Peyer's patch (tissue), 4 donors: ENCODE measurements at regions not wholly inside any gene's neighbourhood (a gene's known extent, or its start where the extent isn't known, plus 50 kb on each side); places are given as distances from the start of the nearest gene placed in this dataset.

Source experiments
- DNase-seq, 3 donors: peaks; one replicate each; pipeline ENCODE4 v3.0.0-alpha.2; 2017 to 2019
- H3K27ac ChIP-seq, 4 donors: fragments of 200-600 bp; sonication (generic); one replicate each; pipeline ENCODE4 v1.5.1; 2016 to 2019
- H3K27me3 ChIP-seq, 2 donors: fragments of 200-600 bp; sonication (generic); one replicate each; pipeline ENCODE4 v1.5.1; 2019
- H3K36me3 ChIP-seq, 3 donors: fragments of 200-600 bp; sonication (generic); one replicate each; pipeline ENCODE4 v1.5.1; 2016 to 2019
- H3K4me1 ChIP-seq, 4 donors: fragments of 200-600 bp; sonication (generic); one replicate each; pipeline ENCODE4 v1.5.1; 2016 to 2019
- H3K4me3 ChIP-seq, 4 donors: fragments of 200-600 bp; sonication (generic); 1 replicate in 3 of 4; 2 replicates in 1 of 4; pipeline ENCODE4 v1.5.1; 2016 to 2019; ENCODE audit warnings: mild to moderate bottlenecking in 1 of 4
- H3K9me3 ChIP-seq, 4 donors: fragments of 200-600 bp; sonication (generic); one replicate each; pipeline ENCODE4 v1.5.1; 2016 to 2019; ENCODE audit warnings: mild to moderate bottlenecking in 1 of 4
- CTCF ChIP-seq, 6 experiments: fragments of 450-650 bp in 4 of 6; fragments of 200-600 bp in 2 of 6; sonication (generic) in 1 of 6; IDR thresholded peaks; one replicate each; pipeline ENCODE4 v1.5.1; 2017 to 2019; ENCODE audit warnings: antibody characterized with exemption in 6 of 6, mild to moderate bottlenecking in 3 of 6, moderate library complexity in 1 of 6
- POLR2A ChIP-seq, 2 donors: fragments of 450-650 bp; IDR thresholded peaks; one replicate each; pipeline ENCODE4 v1.5.1; 2017; ENCODE audit warnings: antibody characterized with exemption in 2 of 2, mild to moderate bottlenecking in 2 of 2, moderate library complexity in 2 of 2

- Histone ChIP-seq H3K9me3 (no peaks in the 10 kb centered on the region), H3K4me1 (peaks cover 0 to 3% (median 0%) of the 10 kb centered on the region in 4 donors), H3K36me3 (no peaks in the 10 kb centered on the region), H3K27me3 (no peaks in the 10 kb centered on the region), H3K4me3 (no peak overlapping the region), H3K27ac (no peak overlapping the region)
- TF ChIP-seq POLR2A (IDR thresholded peaks at IDR 0.05) = no peak
- no peak for TF ChIP-seq CTCF (IDR thresholded peaks at IDR 0.05)
- no peak for DNase-seq
These were observed 367.9 kb upstream of the SGCD start for GRCh38 chr5:155959082-155959481.

- H3K27ac ChIP-seq = no peak overlapping the region
- no peaks in the 10 kb centered on the region for H3K36me3 ChIP-seq
- no peak overlapping the region for H3K4me3 ChIP-seq
- no peaks in the 10 kb centered on the region for H3K4me1 ChIP-seq
- no peak for TF ChIP-seq CTCF (IDR thresholded peaks at IDR 0.05)
- no peak for TF ChIP-seq POLR2A (IDR thresholded peaks at IDR 0.05)
- H3K27me3 ChIP-seq = no peaks in the 10 kb centered on the region
- DNase-seq = no peak
- no peaks in the 10 kb centered on the region for H3K9me3 ChIP-seq
These were observed 366.8 kb upstream of the SGCD start for GRCh38 chr5:155960177-155960576.

- no peaks in the 10 kb centered on the region for H3K27me3 ChIP-seq
- H3K36me3 ChIP-seq = no peaks in the 10 kb centered on the region
- no peaks in the 10 kb centered on the region for H3K4me1 ChIP-seq
- no peak overlapping the region for H3K27ac ChIP-seq
- H3K4me3 ChIP-seq = no peak overlapping the region
- TF ChIP-seq POLR2A (IDR thresholded peaks at IDR 0.05) (no peak), CTCF (IDR thresholded peaks at IDR 0.05) (no peak)
- no peak for DNase-seq
- H3K9me3 ChIP-seq = no peaks in the 10 kb centered on the region
These were observed 357.4 kb upstream of the SGCD start for GRCh38 chr5:155969537-155969936.

- Histone ChIP-seq H3K4me3 (no peak overlapping the region), H3K27me3 (no peaks in the 10 kb centered on the region), H3K36me3 (no peaks in the 10 kb centered on the region), H3K9me3 (no peaks in the 10 kb centered on the region), H3K27ac (no peak overlapping the region), H3K4me1 (no peaks in the 10 kb centered on the region)
- DNase-seq = no peak
- TF ChIP-seq POLR2A (IDR thresholded peaks at IDR 0.05) (no peak), CTCF (IDR thresholded peaks at IDR 0.05) (no peak)
These were observed 352.6 kb upstream of the SGCD start for GRCh38 chr5:155974369-155974768.

- Histone ChIP-seq H3K4me3 (no peak overlapping the region), H3K36me3 (no peaks in the 10 kb centered on the region)
These were observed 348.1 kb upstream of the SGCD start for GRCh38 chr5:155978850-155979249.

More at GRCh38 chr5:155978850-155979249, 348.1 kb upstream of the SGCD start:
- no peaks in the 10 kb centered on the region for H3K4me1 ChIP-seq
- no peaks in the 10 kb centered on the region for H3K9me3 ChIP-seq
- H3K27ac ChIP-seq = no peak overlapping the region
- no peaks in the 10 kb centered on the region for H3K27me3 ChIP-seq
- DNase-seq = no peak
- TF ChIP-seq CTCF (IDR thresholded peaks at IDR 0.05) = no peak
- no peak for TF ChIP-seq POLR2A (IDR thresholded peaks at IDR 0.05)
